A673 (cell line): ENCODE measurements at regions not wholly inside any gene's neighbourhood (a gene's known extent, or its start where the extent isn't known, plus 50 kb on each side); places are given as distances from the start of the nearest gene placed in this dataset.

Experiments used
- EZH2 ChIP-seq: fragments of 200-600 bp; sonication (generic); IDR thresholded peaks from 2 replicates; pipeline ENCODE4 v1.6.1; 2017; ENCODE audit warnings: borderline replicate concordance, low read depth, mild to moderate bottlenecking, mixed read lengths, antibody characterized with exemption, low read length; ENCODE audit not compliant: poor library complexity, severe bottlenecking
- TF ChIP-seq, protein P1 (sequence below): fragments of 300-800, 200-600 bp; sonication (generic); conservative IDR thresholded peaks from 2 replicates; pipeline ENCODE4 v1.5.1; 2017; ENCODE audit warnings: low read depth, mild to moderate bottlenecking, antibody characterized with exemption, low read length, moderate library complexity, mixed read lengths

GRCh38 chr9:119088002-119088547 is 281.2 kb downstream of the BRINP1 start:
- TF ChIP-seq, protein P1, sequence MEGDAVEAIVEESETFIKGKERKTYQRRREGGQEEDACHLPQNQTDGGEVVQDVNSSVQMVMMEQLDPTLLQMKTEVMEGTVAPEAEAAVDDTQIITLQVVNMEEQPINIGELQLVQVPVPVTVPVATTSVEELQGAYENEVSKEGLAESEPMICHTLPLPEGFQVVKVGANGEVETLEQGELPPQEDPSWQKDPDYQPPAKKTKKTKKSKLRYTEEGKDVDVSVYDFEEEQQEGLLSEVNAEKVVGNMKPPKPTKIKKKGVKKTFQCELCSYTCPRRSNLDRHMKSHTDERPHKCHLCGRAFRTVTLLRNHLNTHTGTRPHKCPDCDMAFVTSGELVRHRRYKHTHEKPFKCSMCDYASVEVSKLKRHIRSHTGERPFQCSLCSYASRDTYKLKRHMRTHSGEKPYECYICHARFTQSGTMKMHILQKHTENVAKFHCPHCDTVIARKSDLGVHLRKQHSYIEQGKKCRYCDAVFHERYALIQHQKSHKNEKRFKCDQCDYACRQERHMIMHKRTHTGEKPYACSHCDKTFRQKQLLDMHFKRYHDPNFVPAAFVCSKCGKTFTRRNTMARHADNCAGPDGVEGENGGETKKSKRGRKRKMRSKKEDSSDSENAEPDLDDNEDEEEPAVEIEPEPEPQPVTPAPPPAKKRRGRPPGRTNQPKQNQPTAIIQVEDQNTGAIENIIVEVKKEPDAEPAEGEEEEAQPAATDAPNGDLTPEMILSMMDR = no peak
- TF ChIP-seq EZH2 = no peak
